Peyer's patch (tissue), 4 donors: ENCODE measurements at regions not wholly inside any gene's neighbourhood (a gene's known extent, or its start where the extent isn't known, plus 50 kb on each side); places are given as distances from the start of the nearest gene placed in this dataset.

Experiments used
- DNase-seq, 3 donors: peaks; one replicate each; pipeline ENCODE4 v3.0.0-alpha.2; 2017 to 2019
- H3K27ac ChIP-seq, 4 donors: fragments of 200-600 bp; sonication (generic); one replicate each; pipeline ENCODE4 v1.5.1; 2016 to 2019
- H3K27me3 ChIP-seq, 2 donors: fragments of 200-600 bp; sonication (generic); one replicate each; pipeline ENCODE4 v1.5.1; 2019
- H3K36me3 ChIP-seq, 3 donors: fragments of 200-600 bp; sonication (generic); one replicate each; pipeline ENCODE4 v1.5.1; 2016 to 2019
- H3K4me1 ChIP-seq, 4 donors: fragments of 200-600 bp; sonication (generic); one replicate each; pipeline ENCODE4 v1.5.1; 2016 to 2019
- H3K4me3 ChIP-seq, 4 donors: fragments of 200-600 bp; sonication (generic); 1 replicate in 3 of 4; 2 replicates in 1 of 4; pipeline ENCODE4 v1.5.1; 2016 to 2019; ENCODE audit warnings: mild to moderate bottlenecking in 1 of 4
- H3K9me3 ChIP-seq, 4 donors: fragments of 200-600 bp; sonication (generic); one replicate each; pipeline ENCODE4 v1.5.1; 2016 to 2019; ENCODE audit warnings: mild to moderate bottlenecking in 1 of 4
- POLR2A ChIP-seq, 2 donors: fragments of 450-650 bp; IDR thresholded peaks; one replicate each; pipeline ENCODE4 v1.5.1; 2017; ENCODE audit warnings: antibody characterized with exemption in 2 of 2, mild to moderate bottlenecking in 2 of 2, moderate library complexity in 2 of 2
- TF ChIP-seq, protein P1 (sequence below), 6 experiments: fragments of 450-650 bp in 4 of 6; fragments of 200-600 bp in 2 of 6; sonication (generic) in 1 of 6; IDR thresholded peaks; one replicate each; pipeline ENCODE4 v1.5.1; 2017 to 2019; ENCODE audit warnings: antibody characterized with exemption in 6 of 6, mild to moderate bottlenecking in 3 of 6, moderate library complexity in 1 of 6

DNA sequence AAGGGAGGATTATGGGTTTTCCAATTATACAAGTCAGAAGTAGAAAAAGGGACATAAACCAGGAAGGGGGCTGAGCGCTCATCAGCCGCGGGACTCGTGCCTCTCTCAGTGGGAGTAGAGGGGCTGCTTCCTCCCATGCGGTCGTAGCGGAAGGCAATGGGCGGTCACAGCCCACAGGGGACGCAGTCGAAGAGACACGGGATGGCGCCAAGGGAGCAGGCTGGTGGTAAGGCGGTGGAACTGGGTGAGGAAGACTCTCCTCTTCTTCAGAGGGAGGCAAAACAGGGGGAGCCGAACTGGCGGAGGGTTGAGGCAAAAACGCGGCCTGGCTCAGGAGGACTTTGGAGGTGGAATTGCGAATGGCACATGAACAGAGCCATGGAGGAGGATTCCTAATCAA lies 677.7 kb downstream of the TMEM121 start:
- Histone ChIP-seq H3K27ac (no peak overlapping the region), H3K9me3 (no peaks in the 10 kb centered on the region)
- TF ChIP-seq, protein P1, sequence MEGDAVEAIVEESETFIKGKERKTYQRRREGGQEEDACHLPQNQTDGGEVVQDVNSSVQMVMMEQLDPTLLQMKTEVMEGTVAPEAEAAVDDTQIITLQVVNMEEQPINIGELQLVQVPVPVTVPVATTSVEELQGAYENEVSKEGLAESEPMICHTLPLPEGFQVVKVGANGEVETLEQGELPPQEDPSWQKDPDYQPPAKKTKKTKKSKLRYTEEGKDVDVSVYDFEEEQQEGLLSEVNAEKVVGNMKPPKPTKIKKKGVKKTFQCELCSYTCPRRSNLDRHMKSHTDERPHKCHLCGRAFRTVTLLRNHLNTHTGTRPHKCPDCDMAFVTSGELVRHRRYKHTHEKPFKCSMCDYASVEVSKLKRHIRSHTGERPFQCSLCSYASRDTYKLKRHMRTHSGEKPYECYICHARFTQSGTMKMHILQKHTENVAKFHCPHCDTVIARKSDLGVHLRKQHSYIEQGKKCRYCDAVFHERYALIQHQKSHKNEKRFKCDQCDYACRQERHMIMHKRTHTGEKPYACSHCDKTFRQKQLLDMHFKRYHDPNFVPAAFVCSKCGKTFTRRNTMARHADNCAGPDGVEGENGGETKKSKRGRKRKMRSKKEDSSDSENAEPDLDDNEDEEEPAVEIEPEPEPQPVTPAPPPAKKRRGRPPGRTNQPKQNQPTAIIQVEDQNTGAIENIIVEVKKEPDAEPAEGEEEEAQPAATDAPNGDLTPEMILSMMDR (IDR thresholded peaks at IDR 0.05): no peak
- no peak for TF ChIP-seq POLR2A (IDR thresholded peaks at IDR 0.05)

DNA sequence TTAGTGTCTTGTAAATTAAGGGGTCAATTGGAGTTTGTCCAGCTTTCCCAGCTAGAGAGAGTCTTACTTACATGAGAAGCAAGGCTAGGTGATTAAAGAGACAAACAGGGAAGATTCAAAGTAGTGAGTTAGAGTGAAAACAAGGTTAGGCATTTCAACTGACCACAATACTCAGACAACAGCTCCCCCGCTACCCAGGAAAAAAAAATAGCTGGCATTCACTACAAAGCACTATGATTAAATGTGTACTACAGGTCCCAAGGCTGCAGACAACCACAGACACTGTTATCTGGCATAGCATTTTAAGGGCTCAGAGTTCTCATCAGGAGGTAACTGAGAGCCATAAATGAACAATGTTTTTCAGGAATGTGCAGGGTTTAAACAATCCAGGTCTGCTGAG lies 680.9 kb downstream of the TMEM121 start:
- no peak overlapping the region for H3K27ac ChIP-seq
- H3K27me3 ChIP-seq: no peaks in the 10 kb centered on the region
- no peaks in the 10 kb centered on the region for H3K4me1 ChIP-seq
- TF ChIP-seq, protein P1 (IDR thresholded peaks at IDR 0.05): no peak
- no peak for TF ChIP-seq POLR2A (IDR thresholded peaks at IDR 0.05)
- no peaks in the 10 kb centered on the region for H3K9me3 ChIP-seq
- H3K36me3 ChIP-seq: no peaks in the 10 kb centered on the region
- DNase-seq: no peak
- no peak overlapping the region for H3K4me3 ChIP-seq

More for the DNA sequence above, 677.7 kb downstream of the TMEM121 start:
- Histone ChIP-seq H3K4me1 (no peaks in the 10 kb centered on the region), H3K36me3 (no peaks in the 10 kb centered on the region), H3K27me3 (no peaks in the 10 kb centered on the region), H3K4me3 (no peak overlapping the region)
- no peak for DNase-seq

- Histone ChIP-seq H3K36me3 (no peaks in the 10 kb centered on the region), H3K27ac (no peak overlapping the region), H3K27me3 (no peaks in the 10 kb centered on the region), H3K9me3 (no peaks in the 10 kb centered on the region), H3K4me3 (no peak overlapping the region), H3K4me1 (no peaks in the 10 kb centered on the region)
- no peak for TF ChIP-seq POLR2A (IDR thresholded peaks at IDR 0.05)
- TF ChIP-seq, protein P1 (IDR thresholded peaks at IDR 0.05): no peak
- DNase-seq: no peak
These were observed 682.4 kb downstream of the TMEM121 start for GRCh38 chr14:106208794-106209193.

DNA sequence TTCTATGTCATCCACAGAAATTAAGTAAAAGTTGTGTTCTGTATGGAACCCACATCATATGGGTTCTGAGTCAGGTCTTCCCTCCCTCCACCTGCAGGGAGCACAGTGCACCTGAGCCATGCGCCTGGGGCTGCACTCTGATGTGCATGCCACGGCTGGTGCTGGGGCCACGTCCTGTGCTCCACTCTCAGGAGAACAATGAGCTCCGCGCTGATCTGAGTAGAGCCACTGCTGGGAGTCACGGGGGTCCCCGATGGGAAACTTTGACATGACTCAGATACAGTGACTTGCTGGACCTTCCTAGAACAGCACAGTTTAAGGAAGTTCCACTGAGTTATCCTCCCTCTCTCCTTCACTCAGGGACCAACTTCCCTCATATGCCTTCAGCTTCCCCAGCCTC lies 683.4 kb downstream of the TMEM121 start:
- no peaks in the 10 kb centered on the region for H3K36me3 ChIP-seq
- H3K4me3 ChIP-seq: no peak overlapping the region
- no peak for TF ChIP-seq POLR2A (IDR thresholded peaks at IDR 0.05)
- TF ChIP-seq, protein P1 (IDR thresholded peaks at IDR 0.05): no peak
- H3K27ac ChIP-seq: no peak overlapping the region
- no peaks in the 10 kb centered on the region for H3K27me3 ChIP-seq
- no peak for DNase-seq
- no peaks in the 10 kb centered on the region for H3K9me3 ChIP-seq
- H3K4me1 ChIP-seq: no peaks in the 10 kb centered on the region

GRCh38 chr14:106210650-106211049 lies 684.3 kb downstream of the TMEM121 start:
- H3K9me3 ChIP-seq: no peaks in the 10 kb centered on the region
- no peak overlapping the region for H3K27ac ChIP-seq
- no peaks in the 10 kb centered on the region for H3K27me3 ChIP-seq
- TF ChIP-seq, protein P1 (IDR thresholded peaks at IDR 0.05): no peak
- no peak for TF ChIP-seq POLR2A (IDR thresholded peaks at IDR 0.05)
- no peaks in the 10 kb centered on the region for H3K36me3 ChIP-seq
- no peak overlapping the region for H3K4me3 ChIP-seq
- no peaks in the 10 kb centered on the region for H3K4me1 ChIP-seq
- DNase-seq: peak in 1 of 3 donors; percentile 28

DNA sequence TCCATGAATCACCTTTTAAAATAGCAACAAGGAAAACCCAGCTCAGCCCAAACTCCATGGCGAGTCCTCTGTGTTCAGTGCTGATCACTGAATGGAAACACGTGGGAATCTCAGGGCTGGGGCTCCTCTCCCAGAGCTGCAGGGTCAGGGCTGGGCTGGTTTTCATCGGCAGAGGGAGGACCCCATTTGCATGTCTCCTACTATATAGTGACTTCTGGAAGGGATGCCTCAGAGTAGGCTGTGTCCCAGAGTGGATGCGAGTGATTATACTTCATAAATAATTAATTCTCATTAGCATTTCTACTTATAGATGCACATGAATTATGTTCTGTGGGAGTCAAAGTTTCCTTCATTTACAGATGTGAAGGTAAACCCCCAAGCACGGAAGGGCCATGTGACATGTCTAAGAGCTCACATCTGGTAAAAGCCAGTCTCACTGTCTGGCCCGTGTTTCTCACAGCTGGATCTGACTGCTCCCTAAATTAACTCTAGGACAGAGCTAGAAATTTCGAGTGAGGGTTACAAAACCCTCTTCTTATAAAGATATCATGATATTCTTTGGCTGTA lies 685.0 kb downstream of the TMEM121 start:
- H3K4me1 ChIP-seq: no peaks in the 10 kb centered on the region
- H3K4me3 ChIP-seq: no peak overlapping the region
- TF ChIP-seq POLR2A (IDR thresholded peaks at IDR 0.05): no peak
- TF ChIP-seq, protein P1 (IDR thresholded peaks at IDR 0.05): no peak
- no peaks in the 10 kb centered on the region for H3K27me3 ChIP-seq
- H3K27ac ChIP-seq: no peak overlapping the region
- H3K9me3 ChIP-seq: no peaks in the 10 kb centered on the region
- no peaks in the 10 kb centered on the region for H3K36me3 ChIP-seq
- DNase-seq: no peak
